K562 (cell line): ENCODE measurements at regions not wholly inside any gene's neighbourhood (a gene's known extent, or its start where the extent isn't known, plus 50 kb on each side); places are given as distances from the start of the nearest gene placed in this dataset.

Experiments
- ATAC-seq: fragments of 200-7000 bp; cut with Tn5 transposase; 3 replicates; pipeline ENCODE4 v1.9.1; 2020; ENCODE audit warnings: moderate library complexity
- BruUV-seq: library from RNA; stranded (reverse); fragments of 400-500 nt; replicated peaks from 2 replicates; lab custom pipeline; 2021; lab: Mats Ljungman, UMichigan
- CTCF ChIA-PET: fragments of 300-600 bp; formaldehyde crosslinking; extraction: SDS; loops from one replicate; lab custom pipeline; 2021; ENCODE audit warnings: low intra/inter-chr PET ratio; lab: Yijun Ruan, JAX
- POLR2A ChIA-PET: fragments of 300-600, 350-650 bp; sonication (Branson Sonifier 250); formaldehyde crosslinking; extraction: SDS; loops from one replicate; lab custom pipeline; 2021; ENCODE audit warnings: antibody characterized with exemption, inconsistent platforms; lab: Yijun Ruan, JAX
- DNase-seq, 4 experiments: peaks; one replicate each; pipeline versions ENCODE4 v3.0.0 to v3.0.0-alpha.2; 2011 to 2018; ENCODE audit warnings: low spot score in 3 of 4, mixed read lengths in 3 of 4; ENCODE audit errors: extremely low read depth in 1 of 4
- FAIRE-seq: peaks from 2 replicates; lab custom pipeline; 2011; peaks lifted over from hg19 to GRCh38; lab: Jason Lieb, UNC
- H2AFZ ChIP-seq: 2 replicates; pipeline ENCODE4 v1.6.0; 2011; ENCODE audit warnings: low read depth, low read length, control low read depth, inconsistent platforms
- H3K27ac ChIP-seq: fragments of 200-600 bp; 3 replicates; pipeline ENCODE4 v1.8.0; 2011; ENCODE audit warnings: low read depth, mild to moderate bottlenecking, control low read depth, inconsistent platforms, low read length, moderate library complexity, mixed read lengths; ENCODE audit errors: extremely low read depth
- H3K27me3 ChIP-seq, 2 experiments: fragments of 300-600 bp in 1 of 2; 2 replicates in 1 of 2; 3 replicates in 1 of 2; pipeline versions ENCODE4 v1.6.0 to v1.8.0; 2011; ENCODE audit warnings: inconsistent platforms in 2 of 2, low read length in 2 of 2, mild to moderate bottlenecking in 1 of 2, mixed read lengths in 1 of 2, moderate library complexity in 1 of 2; ENCODE audit not compliant: control insufficient read depth in 2 of 2, insufficient read depth in 2 of 2
- H3K36me3 ChIP-seq: fragments of 300-600 bp; 3 replicates; pipeline ENCODE4 v1.8.0; 2011; ENCODE audit warnings: mild to moderate bottlenecking, low read length, inconsistent platforms; ENCODE audit not compliant: control insufficient read depth, insufficient read depth
- H3K4me1 ChIP-seq, 2 experiments: fragments of 200-600 bp in 1 of 2; replicated peaks in 1 of 2; 2 replicates in 1 of 2; 3 replicates in 1 of 2; pipeline versions ENCODE4 v1.5.1 to v1.8.0; 2011; ENCODE audit warnings: inconsistent platforms in 2 of 2, low read length in 2 of 2, mild to moderate bottlenecking in 1 of 2, mixed read lengths in 1 of 2, moderate library complexity in 1 of 2; ENCODE audit not compliant: control insufficient read depth in 2 of 2, insufficient read depth in 2 of 2
- H3K4me2 ChIP-seq: 2 replicates; pipeline ENCODE4 v1.6.1; 2011; ENCODE audit warnings: low read length, control low read depth, inconsistent platforms, mixed read lengths; ENCODE audit not compliant: insufficient read depth
- H3K4me3 ChIP-seq: fragments of 200-600 bp; sonication (generic), shearing (Covaris generic); 2 replicates; pipeline ENCODE4 v1.5.1; 2016; ENCODE audit warnings: control low read depth, inconsistent platforms
- H3K79me2 ChIP-seq: fragments of 200-600 bp; 3 replicates; pipeline ENCODE4 v1.8.0; 2011; ENCODE audit warnings: low read length, inconsistent platforms; ENCODE audit not compliant: control insufficient read depth, insufficient read depth
- H3K9ac ChIP-seq, 2 experiments: 2 replicates each; pipeline versions ENCODE4 v1.6.0 to v1.6.1; 2011; ENCODE audit warnings: low read depth in 2 of 2, low read length in 2 of 2, control low read depth in 1 of 2, inconsistent platforms in 1 of 2, mild to moderate bottlenecking in 1 of 2, mixed read lengths in 1 of 2; ENCODE audit not compliant: insufficient read depth in 1 of 2
- H3K9me1 ChIP-seq: one replicate; pipeline ENCODE4 v1.6.0; 2011; ENCODE audit warnings: inconsistent platforms, mild to moderate bottlenecking, low read length, moderate library complexity; ENCODE audit not compliant: control insufficient read depth, insufficient read depth
- H3K9me3 ChIP-seq: replicated peaks from 2 replicates; pipeline ENCODE4 v1.5.1; 2011; ENCODE audit warnings: low read depth, low read length, inconsistent platforms; ENCODE audit not compliant: control insufficient read depth, insufficient read depth
- H4K20me1 ChIP-seq: replicated peaks from 2 replicates; pipeline ENCODE4 v1.6.1; 2011; ENCODE audit warnings: low read length, inconsistent platforms, mixed read lengths; ENCODE audit not compliant: control insufficient read depth, insufficient read depth
- ASH1L ChIP-seq: fragments of 450-650 bp; IDR thresholded peaks from 2 replicates; pipeline ENCODE4 v1.6.1; 2018; ENCODE audit warnings: borderline replicate concordance, mild to moderate bottlenecking, low read depth; ENCODE audit not compliant: partially characterized antibody
- HIVEP1 ChIP-seq: fragments of 250-450 bp; sonication (Bioruptor Pico); IDR thresholded peaks from 2 replicates; pipeline ENCODE4 v1.4.0; 2020; ENCODE audit warnings: mild to moderate bottlenecking
- HNRNPH1 ChIP-seq: fragments of 200-400 bp; formaldehyde crosslinking; optimal IDR thresholded peaks from 2 replicates; pipeline ENCODE3; 2017; ENCODE audit warnings: low read depth, mild to moderate bottlenecking, low read length, moderate library complexity
- JUNB ChIP-seq: fragments of 450-650 bp; formaldehyde crosslinking; conservative IDR thresholded peaks from 2 replicates; pipeline ENCODE4 v1.4.0; 2020; ENCODE audit warnings: mild to moderate bottlenecking
- MECOM ChIP-seq: fragments of 250-450 bp; sonication (Bioruptor Pico); IDR thresholded peaks from 2 replicates; pipeline ENCODE4 v1.8.0; 2022; ENCODE audit warnings: inconsistent platforms
- SNIP1 ChIP-seq: fragments of 450-650 bp; IDR thresholded peaks from 2 replicates; pipeline ENCODE4 v1.7.1; 2017; ENCODE audit warnings: low read depth, mild to moderate bottlenecking
- ZNF316 ChIP-seq: fragments of 450-650 bp; IDR thresholded peaks from 2 replicates; pipeline ENCODE4 v1.6.1; 2016
- ZNF561 ChIP-seq: fragments of 450-650 bp; formaldehyde crosslinking; conservative IDR thresholded peaks from 2 replicates; pipeline ENCODE4 v1.4.0; 2020; ENCODE audit warnings: mild to moderate bottlenecking, moderate library complexity
- WGBS: fragments of 100-300 bp; shearing (Covaris generic); methylation state at CpG from one replicate; pipeline ENCODE4 v1.1.6; 2016; ENCODE audit warnings: low coverage, mixed read lengths; ENCODE audit not compliant: insufficient coverage; ENCODE audit errors: missing lambda C conversion rate; 5-methylcytosine and 5-hydroxymethylcytosine counted together
- in situ Hi-C: fragments of 300-500 bp; cut with MboI; formaldehyde crosslinking; loops from 4 replicates; pipeline ENCODE4 v1.15.0; 2018; ENCODE audit warnings: inconsistent platforms, mixed read lengths
- intact Hi-C: fragments of 100-400 bp; cut with micrococcal nuclease; formaldehyde crosslinking; loops from 2 replicates; pipeline ENCODE4 v1.14.2; 2022
- TF ChIP-seq, protein P1 (sequence below): fragments of 250-450 bp; sonication (Bioruptor Pico); IDR thresholded peaks from 2 replicates; pipeline ENCODE4 v1.9.0; 2021; ENCODE audit warnings: mild to moderate bottlenecking
- TF ChIP-seq, protein P2 (sequence below): sonication (generic); formaldehyde crosslinking; IDR thresholded peaks from 2 replicates; pipeline ENCODE4 v1.8.0; 2022; ENCODE audit warnings: mild to moderate bottlenecking, missing genetic modification reagents
- TF ChIP-seq, protein P3 (sequence below): sonication (generic); formaldehyde crosslinking; IDR thresholded peaks from 2 replicates; pipeline ENCODE4 v1.8.1; 2023; ENCODE audit warnings: mild to moderate bottlenecking, missing genetic modification reagents
- TF ChIP-seq, protein P4 (sequence below): fragments of 250-450 bp; sonication (Bioruptor Pico); IDR thresholded peaks from 2 replicates; pipeline ENCODE4 v1.8.0; 2021; ENCODE audit warnings: moderate library complexity, mild to moderate bottlenecking, inconsistent platforms

DNA sequence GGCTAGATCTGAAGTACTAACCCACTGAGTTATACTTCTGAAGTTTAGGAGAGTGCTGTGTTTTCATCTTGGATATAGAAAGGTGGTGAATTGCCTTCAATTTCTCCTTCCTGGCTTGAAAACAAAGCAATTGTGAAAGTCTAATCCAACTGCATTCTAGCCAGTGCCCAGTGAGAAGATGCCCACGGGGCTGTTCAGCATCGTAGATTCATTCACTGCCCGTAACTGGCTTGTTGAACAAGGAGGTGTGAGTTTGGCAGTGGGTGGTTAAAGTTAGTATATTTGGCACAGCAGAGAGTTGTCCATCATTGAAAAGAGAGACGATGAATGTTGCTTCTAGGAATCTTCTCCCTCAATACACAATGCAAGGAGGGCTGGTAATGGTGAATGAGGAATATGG, 82.3 kb upstream of the RND3 start:
- Histone ChIP-seq H3K4me3 (no peak overlapping the region), H2AFZ (no peak overlapping the region), H3K4me2 (no peak overlapping the region), H3K27ac (no peak overlapping the region), H3K9me3 (no peaks in the 10 kb centered on the region; the same call in 1 of the 2 replicates), H3K79me2 (no peaks in the 10 kb centered on the region), H3K27me3 (no peaks in the 10 kb centered on the region)
- no peak for FAIRE-seq
- intact Hi-C loops = no loop called here
- TF ChIP-seq, protein P1, sequence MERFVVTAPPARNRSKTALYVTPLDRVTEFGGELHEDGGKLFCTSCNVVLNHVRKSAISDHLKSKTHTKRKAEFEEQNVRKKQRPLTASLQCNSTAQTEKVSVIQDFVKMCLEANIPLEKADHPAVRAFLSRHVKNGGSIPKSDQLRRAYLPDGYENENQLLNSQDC (CRISPR knock-in tag) = no peak
- TF ChIP-seq ZNF316 (no peak), HIVEP1 (CRISPR knock-in tag) (no peak), ASH1L (no peak), ZNF561 (CRISPR knock-in tag) (no peak), JUNB (no peak), SNIP1 (no peak), HNRNPH1 (no peak), MECOM (CRISPR knock-in tag) (no peak)
- TF ChIP-seq, protein P2, sequence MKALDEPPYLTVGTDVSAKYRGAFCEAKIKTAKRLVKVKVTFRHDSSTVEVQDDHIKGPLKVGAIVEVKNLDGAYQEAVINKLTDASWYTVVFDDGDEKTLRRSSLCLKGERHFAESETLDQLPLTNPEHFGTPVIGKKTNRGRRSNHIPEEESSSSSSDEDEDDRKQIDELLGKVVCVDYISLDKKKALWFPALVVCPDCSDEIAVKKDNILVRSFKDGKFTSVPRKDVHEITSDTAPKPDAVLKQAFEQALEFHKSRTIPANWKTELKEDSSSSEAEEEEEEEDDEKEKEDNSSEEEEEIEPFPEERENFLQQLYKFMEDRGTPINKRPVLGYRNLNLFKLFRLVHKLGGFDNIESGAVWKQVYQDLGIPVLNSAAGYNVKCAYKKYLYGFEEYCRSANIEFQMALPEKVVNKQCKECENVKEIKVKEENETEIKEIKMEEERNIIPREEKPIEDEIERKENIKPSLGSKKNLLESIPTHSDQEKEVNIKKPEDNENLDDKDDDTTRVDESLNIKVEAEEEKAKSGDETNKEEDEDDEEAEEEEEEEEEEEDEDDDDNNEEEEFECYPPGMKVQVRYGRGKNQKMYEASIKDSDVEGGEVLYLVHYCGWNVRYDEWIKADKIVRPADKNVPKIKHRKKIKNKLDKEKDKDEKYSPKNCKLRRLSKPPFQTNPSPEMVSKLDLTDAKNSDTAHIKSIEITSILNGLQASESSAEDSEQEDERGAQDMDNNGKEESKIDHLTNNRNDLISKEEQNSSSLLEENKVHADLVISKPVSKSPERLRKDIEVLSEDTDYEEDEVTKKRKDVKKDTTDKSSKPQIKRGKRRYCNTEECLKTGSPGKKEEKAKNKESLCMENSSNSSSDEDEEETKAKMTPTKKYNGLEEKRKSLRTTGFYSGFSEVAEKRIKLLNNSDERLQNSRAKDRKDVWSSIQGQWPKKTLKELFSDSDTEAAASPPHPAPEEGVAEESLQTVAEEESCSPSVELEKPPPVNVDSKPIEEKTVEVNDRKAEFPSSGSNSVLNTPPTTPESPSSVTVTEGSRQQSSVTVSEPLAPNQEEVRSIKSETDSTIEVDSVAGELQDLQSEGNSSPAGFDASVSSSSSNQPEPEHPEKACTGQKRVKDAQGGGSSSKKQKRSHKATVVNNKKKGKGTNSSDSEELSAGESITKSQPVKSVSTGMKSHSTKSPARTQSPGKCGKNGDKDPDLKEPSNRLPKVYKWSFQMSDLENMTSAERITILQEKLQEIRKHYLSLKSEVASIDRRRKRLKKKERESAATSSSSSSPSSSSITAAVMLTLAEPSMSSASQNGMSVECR (CRISPR knock-in tag) = no peak
- TF ChIP-seq, protein P3, sequence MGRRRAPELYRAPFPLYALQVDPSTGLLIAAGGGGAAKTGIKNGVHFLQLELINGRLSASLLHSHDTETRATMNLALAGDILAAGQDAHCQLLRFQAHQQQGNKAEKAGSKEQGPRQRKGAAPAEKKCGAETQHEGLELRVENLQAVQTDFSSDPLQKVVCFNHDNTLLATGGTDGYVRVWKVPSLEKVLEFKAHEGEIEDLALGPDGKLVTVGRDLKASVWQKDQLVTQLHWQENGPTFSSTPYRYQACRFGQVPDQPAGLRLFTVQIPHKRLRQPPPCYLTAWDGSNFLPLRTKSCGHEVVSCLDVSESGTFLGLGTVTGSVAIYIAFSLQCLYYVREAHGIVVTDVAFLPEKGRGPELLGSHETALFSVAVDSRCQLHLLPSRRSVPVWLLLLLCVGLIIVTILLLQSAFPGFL (CRISPR knock-in tag) = no peak
- TF ChIP-seq, protein P4, sequence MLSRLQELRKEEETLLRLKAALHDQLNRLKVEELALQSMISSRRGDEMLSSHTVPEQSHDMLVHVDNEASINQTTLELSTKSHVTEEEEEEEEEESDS = no peak
- TF ChIP-seq, all 486 proteins: peak for 0
- no peaks in the 10 kb centered on the region for H3K36me3 ChIP-seq
- no peaks in the 10 kb centered on the region for H4K20me1 ChIP-seq
- no peak for DNase-seq
- WGBS = 0% methylated on average over 4 of the region's 4 CpGs
- ATAC-seq = no peak
- H3K4me1 ChIP-seq = no peaks in the 10 kb centered on the region
- in situ Hi-C loops = no loop called here
- POLR2A ChIA-PET = no interaction called here
- CTCF ChIA-PET = no interaction called here
- H3K9ac ChIP-seq = no peak overlapping the region
- H3K9me1 ChIP-seq = no peaks in the 10 kb centered on the region
- no TSS peak for BruUV-seq
